Neural cell (in vitro differentiated cells): ENCODE measurements at regions not wholly inside any gene's neighbourhood (a gene's known extent, or its start where the extent isn't known, plus 50 kb on each side); places are given as distances from the start of the nearest gene placed in this dataset.

Experiments
- H2AFZ ChIP-seq: fragments of 200-600, 300-800 bp; sonication (generic), shearing (Covaris generic); 2 replicates; pipeline ENCODE4 v1.6.0; 2014; ENCODE audit warnings: low read depth, mild to moderate bottlenecking, antibody characterized with exemption, low read length, moderate library complexity
- H3F3A ChIP-seq: fragments of 200-600 bp; shearing (Covaris generic); 2 replicates; pipeline ENCODE4 v1.6.1; 2016; ENCODE audit warnings: mild to moderate bottlenecking, moderate library complexity, mixed read lengths, antibody characterized with exemption, low read length; ENCODE audit not compliant: insufficient read depth, poor library complexity, severe bottlenecking
- H3K27ac ChIP-seq: fragments of 200-600, 300-800 bp; sonication (generic), shearing (Covaris generic); 2 replicates; pipeline ENCODE4 v1.5.1; 2014; ENCODE audit warnings: mild to moderate bottlenecking, low read length, moderate library complexity
- H3K27me3 ChIP-seq: fragments of 300-800, 200-600 bp; sonication (generic), shearing (Covaris generic); 2 replicates; pipeline ENCODE4 v1.6.0; 2014; ENCODE audit warnings: mild to moderate bottlenecking, low read depth, low read length, moderate library complexity; ENCODE audit not compliant: insufficient read depth
- H3K36me3 ChIP-seq: fragments of 300-800, 200-600 bp; sonication (generic), shearing (Covaris generic); 2 replicates; pipeline ENCODE4 v1.5.1; 2014; ENCODE audit warnings: mild to moderate bottlenecking, antibody characterized with exemption, low read length, moderate library complexity; ENCODE audit not compliant: insufficient read depth
- H3K4me2 ChIP-seq: fragments of 300-800, 200-600 bp; sonication (generic), shearing (Covaris generic); 2 replicates; pipeline ENCODE4 v1.6.0; 2014; ENCODE audit warnings: mild to moderate bottlenecking, low read length
- H3K4me3 ChIP-seq: fragments of 300-800, 200-600 bp; sonication (generic), shearing (Covaris generic); 2 replicates; pipeline ENCODE4 v1.5.1; 2014; ENCODE audit warnings: mild to moderate bottlenecking, low read length, moderate library complexity
- H3K79me2 ChIP-seq: fragments of 200-600 bp; shearing (Covaris generic); replicated peaks from 2 replicates; pipeline ENCODE4 v1.6.0; 2014; ENCODE audit warnings: mild to moderate bottlenecking, low read length, moderate library complexity; ENCODE audit not compliant: insufficient read depth
- H3K9ac ChIP-seq: fragments of 300-800, 200-600 bp; sonication (generic), shearing (Covaris generic); 2 replicates; pipeline ENCODE4 v1.6.1; 2016; ENCODE audit warnings: mild to moderate bottlenecking, low read length, mixed read lengths
- H3K9me2 ChIP-seq: fragments of 200-600 bp; shearing (Covaris generic); 2 replicates; pipeline ENCODE4 v1.6.1; 2016; ENCODE audit warnings: mild to moderate bottlenecking, low read length, mixed read lengths; ENCODE audit not compliant: insufficient read depth
- H3K9me3 ChIP-seq: fragments of 200-600, 300-800 bp; sonication (generic), shearing (Covaris generic); 2 replicates; pipeline ENCODE4 v1.6.1; 2016; ENCODE audit warnings: mild to moderate bottlenecking, mixed run types, low read length, moderate library complexity, mixed read lengths
- H4K20me1 ChIP-seq: fragments of 200-600 bp; shearing (Covaris generic); 2 replicates; pipeline ENCODE4 v1.6.1; 2016; ENCODE audit warnings: mild to moderate bottlenecking, mixed run types; ENCODE audit not compliant: insufficient read depth
- CTCF ChIP-seq: fragments of 450-650 bp; IDR thresholded peaks from 2 replicates; pipeline ENCODE4 v1.5.1; 2014; ENCODE audit warnings: antibody characterized with exemption, mild to moderate bottlenecking, moderate library complexity; ENCODE audit not compliant: poor library complexity, severe bottlenecking
- EP300 ChIP-seq: fragments of 450-650 bp; conservative IDR thresholded peaks from 2 replicates; pipeline ENCODE4 v1.6.1; 2014; ENCODE audit warnings: antibody characterized with exemption, mild to moderate bottlenecking, moderate library complexity; ENCODE audit not compliant: poor library complexity, severe bottlenecking
- EZH2 ChIP-seq: fragments of 200-600, 300-800 bp; shearing (Covaris generic), sonication (generic); IDR thresholded peaks from 2 replicates; pipeline ENCODE4 v1.6.1; 2014; ENCODE audit warnings: antibody characterized with exemption, low read length, borderline replicate concordance, mild to moderate bottlenecking; ENCODE audit not compliant: insufficient read depth, poor library complexity, severe bottlenecking
- MXI1 ChIP-seq: fragments of 450-650 bp; conservative IDR thresholded peaks from 2 replicates; pipeline ENCODE4 v1.6.1; 2014; ENCODE audit warnings: antibody characterized with exemption, mild to moderate bottlenecking; ENCODE audit not compliant: poor library complexity, severe bottlenecking
- POLR2AphosphoS5 ChIP-seq: IDR thresholded peaks from 2 replicates; pipeline ENCODE4 v1.6.1; 2012
- RAD21 ChIP-seq: fragments of 450-650 bp; conservative IDR thresholded peaks from 2 replicates; pipeline ENCODE4 v1.6.1; 2014; ENCODE audit warnings: antibody characterized with exemption, mild to moderate bottlenecking, moderate library complexity
- REST ChIP-seq: IDR thresholded peaks from 2 replicates; pipeline ENCODE4 v1.6.1; 2012; ENCODE audit warnings: borderline replicate concordance
- SMC3 ChIP-seq: fragments of 450-650 bp; conservative IDR thresholded peaks from 2 replicates; pipeline ENCODE4 v1.6.1; 2014; ENCODE audit warnings: antibody characterized with exemption, mild to moderate bottlenecking, moderate library complexity; ENCODE audit not compliant: poor library complexity
- TAF1 ChIP-seq: IDR thresholded peaks from 2 replicates; pipeline ENCODE4 v1.6.1; 2012; ENCODE audit warnings: low read depth

GRCh38 chr20:57959589-57959988 is 249.8 kb upstream of the PMEPA1 start:
- H3F3A ChIP-seq: no peaks in the 10 kb centered on the region
- H3K9ac ChIP-seq: no peak overlapping the region
- no peak overlapping the region for H3K4me3 ChIP-seq
- H3K36me3 ChIP-seq: no peaks in the 10 kb centered on the region
- no peak overlapping the region for H3K4me2 ChIP-seq
- H3K79me2 ChIP-seq: no peaks in the 10 kb centered on the region
- no peaks in the 10 kb centered on the region for H3K27me3 ChIP-seq
- no peak overlapping the region for H3K27ac ChIP-seq
- H2AFZ ChIP-seq: no peak overlapping the region
- no peaks in the 10 kb centered on the region for H4K20me1 ChIP-seq
- H3K9me3 ChIP-seq: no peaks in the 10 kb centered on the region
- no peak for TF ChIP-seq REST
- no peak for TF ChIP-seq EP300
- TF ChIP-seq CTCF: no peak
- TF ChIP-seq MXI1: no peak
- no peak for TF ChIP-seq SMC3
- no peak for TF ChIP-seq TAF1
- no peak for TF ChIP-seq POLR2AphosphoS5
- TF ChIP-seq RAD21: no peak
- no peak for TF ChIP-seq EZH2
- H3K9me2 ChIP-seq: no peaks in the 10 kb centered on the region

- Histone ChIP-seq H3K79me2 (no peaks in the 10 kb centered on the region), H3K4me2 (no peak overlapping the region), H3K4me3 (no peak overlapping the region), H3K27me3 (no peaks in the 10 kb centered on the region), H4K20me1 (no peaks in the 10 kb centered on the region), H3K36me3 (no peaks in the 10 kb centered on the region), H3K9me2 (no peaks in the 10 kb centered on the region), H3K9me3 (no peaks in the 10 kb centered on the region), H3F3A (no peaks in the 10 kb centered on the region), H2AFZ (no peak overlapping the region), H3K27ac (no peak overlapping the region), H3K9ac (no peak overlapping the region)
- TF ChIP-seq RAD21 (no peak), EZH2 (no peak)
Observed at GRCh38 chr20:57959018-57959417, 249.2 kb upstream of the PMEPA1 start.

GRCh38 chr20:57958050-57958420 is 248.2 kb upstream of the PMEPA1 start:
- Histone ChIP-seq H3F3A (no peaks in the 10 kb centered on the region), H3K79me2 (no peaks in the 10 kb centered on the region), H3K4me3 (no peak overlapping the region), H3K27ac (no peak overlapping the region), H3K9ac (no peak overlapping the region), H3K9me3 (no peaks in the 10 kb centered on the region), H4K20me1 (no peaks in the 10 kb centered on the region), H3K27me3 (no peaks in the 10 kb centered on the region), H3K9me2 (no peaks in the 10 kb centered on the region), H2AFZ (no peak overlapping the region), H3K36me3 (no peaks in the 10 kb centered on the region), H3K4me2 (no peak overlapping the region)
- TF ChIP-seq EZH2 (no peak), RAD21 (no peak), EP300 (no peak), SMC3 (no peak), CTCF (no peak), MXI1 (no peak), REST (no peak), TAF1 (no peak), POLR2AphosphoS5 (no peak)
